ENCODE measurements at regions not wholly inside any gene's neighbourhood (a gene's known extent, or its start where the extent isn't known, plus 50 kb on each side); places are given as distances from the start of the nearest gene placed in this dataset.

- H3K4me3 ChIP-seq (replicated peaks in 1 of 2; ENCODE audit: low read depth in 2 of 2, low read length in 2 of 2), result no peak overlapping the region
- no peak for DNase-seq (ENCODE audit: low read depth in 2 of 2)
- TF ChIP-seq CTCF (IDR thresholded peaks at IDR 0.05; ENCODE audit: low read depth, low read length), result no peak
These were observed 205.9 kb upstream of the LINGO1 start for GRCh38 chr15:77838595-77838994.

GRCh38 chr15:77838061-77838460 lies 205.3 kb upstream of the LINGO1 start:
- no peak for TF ChIP-seq CTCF (IDR thresholded peaks at IDR 0.05; ENCODE audit: low read depth, low read length)
- DNase-seq (ENCODE audit: low read depth in 2 of 2), result no peak
- no peak overlapping the region for H3K4me3 ChIP-seq (replicated peaks in 1 of 2; ENCODE audit: low read depth in 2 of 2, low read length in 2 of 2)

GRCh38 chr15:77837649-77838025 lies 204.9 kb upstream of the LINGO1 start:
- no peak for DNase-seq (ENCODE audit: low read depth in 2 of 2)
- no peak for TF ChIP-seq CTCF (IDR thresholded peaks at IDR 0.05; ENCODE audit: low read depth, low read length)
- no peak overlapping the region for H3K4me3 ChIP-seq (replicated peaks in 1 of 2; ENCODE audit: low read depth in 2 of 2, low read length in 2 of 2)

- no peak overlapping the region for H3K4me3 ChIP-seq (replicated peaks in 1 of 2; ENCODE audit: low read depth in 2 of 2, low read length in 2 of 2)
- TF ChIP-seq CTCF (IDR thresholded peaks at IDR 0.05; ENCODE audit: low read depth, low read length), result no peak
- DNase-seq (ENCODE audit: low read depth in 2 of 2), result no peak
These were observed 204.4 kb upstream of the LINGO1 start for GRCh38 chr15:77836906-77837648.

- H3K4me3 ChIP-seq (replicated peaks in 1 of 2; ENCODE audit: low read depth in 2 of 2, low read length in 2 of 2), result no peak overlapping the region
- no peak for TF ChIP-seq CTCF (IDR thresholded peaks at IDR 0.05; ENCODE audit: low read depth, low read length)
- DNase-seq (ENCODE audit: low read depth in 2 of 2), result peak; percentile 31 to 33
These were observed 203.5 kb upstream of the LINGO1 start for GRCh38 chr15:77836121-77836692.

- no peak overlapping the region for H3K4me3 ChIP-seq (replicated peaks in 1 of 2; ENCODE audit: low read depth in 2 of 2, low read length in 2 of 2)
- TF ChIP-seq CTCF (IDR thresholded peaks at IDR 0.05; ENCODE audit: low read depth, low read length), result no peak
- DNase-seq (ENCODE audit: low read depth in 2 of 2), result no peak
These were observed 201.7 kb upstream of the LINGO1 start for GRCh38 chr15:77834276-77834990.

All from cardiac fibroblast (primary cell).